Pulmonary artery endothelial cell (primary cell): ENCODE measurements at regions not wholly inside any gene's neighbourhood (a gene's known extent, or its start where the extent isn't known, plus 50 kb on each side); places are given as distances from the start of the nearest gene placed in this dataset.
A peak's percentile ranks its signal among the peaks of the same experiment; 100 is the strongest.

Experiments
- DNase-seq: peaks from one replicate; pipeline ENCODE4 v3.0.0-alpha.2; 2011; ENCODE audit warnings: low read depth, low spot score

DNA sequence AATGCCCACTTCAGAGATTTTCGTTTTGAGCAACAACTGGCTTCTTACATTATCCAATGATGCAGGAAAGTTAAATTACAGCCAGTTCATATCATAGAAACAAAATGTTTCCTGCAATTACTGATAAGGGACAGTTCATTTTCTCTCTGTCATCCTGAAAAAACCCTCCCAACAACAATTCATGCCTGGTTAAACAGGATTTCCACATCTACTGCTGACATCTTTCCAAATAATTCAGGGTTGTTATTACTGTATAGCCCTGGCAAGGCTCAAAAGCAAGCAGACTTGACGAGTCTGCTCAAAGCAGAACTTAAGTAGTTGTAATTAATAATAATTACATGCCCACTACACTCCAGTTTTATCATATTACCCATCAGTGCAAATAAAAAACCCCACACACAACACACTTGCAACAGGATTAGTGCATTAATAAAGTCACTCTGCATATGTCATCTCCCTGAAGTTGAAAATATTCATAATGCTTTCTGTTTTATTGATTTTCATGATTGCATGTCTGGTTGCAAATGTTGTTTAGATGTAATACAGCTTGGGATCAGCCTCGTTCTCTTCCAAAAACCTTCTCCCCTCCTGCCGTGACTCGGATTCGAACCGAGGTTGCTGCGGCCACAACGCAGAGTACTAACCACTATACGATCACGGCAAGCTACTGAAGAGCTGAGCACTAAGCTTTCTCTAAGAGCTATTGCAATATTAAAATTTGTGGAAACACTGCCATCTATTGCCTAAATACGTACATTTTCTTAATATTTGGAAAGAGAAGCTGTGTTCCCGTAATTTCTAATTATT, 119.6 kb upstream of the NFIB start:
- peak; percentile 74 for DNase-seq

DNA sequence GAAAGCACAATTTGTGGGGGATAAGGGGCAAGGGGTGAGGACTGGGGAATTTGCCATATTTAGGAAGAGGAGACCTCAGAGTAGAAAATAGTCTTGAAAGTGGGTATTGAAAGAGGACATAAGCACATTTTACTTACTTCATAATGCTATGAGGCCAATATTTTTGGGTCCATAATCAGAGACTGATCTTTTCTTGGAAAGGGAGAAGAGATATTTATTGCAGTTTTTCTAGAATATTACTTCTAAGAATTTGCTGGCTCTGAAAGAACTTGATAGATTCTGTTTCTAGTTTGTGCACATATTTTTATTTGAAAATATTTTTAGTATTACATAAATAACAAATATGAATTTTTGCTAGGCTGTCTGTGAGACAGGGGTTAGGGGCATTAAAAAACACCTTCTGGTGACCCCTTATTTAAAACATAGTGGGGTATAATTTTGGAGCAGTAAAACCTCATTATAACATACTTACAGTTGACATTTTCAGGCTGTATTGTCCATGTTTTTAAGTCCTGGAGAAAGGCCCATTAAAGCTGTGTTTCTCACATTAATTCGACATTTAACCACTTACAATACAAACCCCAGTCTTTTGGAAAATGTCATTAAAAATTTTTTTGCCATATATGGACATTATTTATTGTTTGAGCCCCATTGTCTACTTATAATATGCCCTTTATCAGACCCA, 118.9 kb upstream of the NFIB start:
- DNase-seq = no peak

DNA sequence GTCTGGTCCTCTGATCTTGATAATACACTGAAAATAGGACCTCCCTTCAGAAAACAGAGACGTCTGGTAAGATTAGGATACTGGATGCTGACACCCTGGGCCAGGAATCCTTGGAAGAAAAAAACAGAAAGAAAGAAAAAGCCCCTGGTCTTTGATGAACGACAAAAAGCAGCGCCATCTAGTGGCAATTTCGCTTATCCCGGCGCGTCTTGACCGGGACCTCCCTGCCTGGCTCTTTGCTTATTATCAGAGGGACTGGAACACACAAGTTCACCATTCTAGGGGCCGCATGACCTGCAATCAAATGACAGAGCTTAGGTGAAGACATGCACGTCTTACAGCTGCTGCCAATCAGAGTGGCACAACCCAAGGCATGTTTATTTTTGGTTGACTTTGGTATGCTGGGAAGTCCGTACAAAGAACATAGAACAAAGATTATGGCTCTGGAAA, 114.9 kb upstream of the NFIB start:
- peak; percentile 60 for DNase-seq

DNA sequence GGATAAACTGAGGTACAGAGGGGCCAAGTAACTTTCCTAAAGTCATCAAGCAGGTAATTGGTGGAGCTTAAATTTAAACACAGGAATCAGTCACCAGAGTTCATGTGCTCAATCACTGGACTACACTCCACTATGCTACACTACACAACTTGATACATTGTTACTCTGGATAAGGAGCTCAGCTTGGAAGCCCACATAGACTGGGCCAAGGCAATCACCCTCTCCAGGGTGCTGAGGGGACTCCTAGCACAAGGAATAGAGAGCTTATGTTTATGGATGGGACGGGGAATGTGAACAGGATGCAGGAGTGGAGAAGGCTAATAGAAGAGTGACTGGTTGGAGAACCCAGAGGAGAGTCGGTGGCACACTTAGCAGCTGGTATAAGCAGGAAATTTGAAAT, 113.5 kb upstream of the NFIB start:
- DNase-seq = no peak

DNA sequence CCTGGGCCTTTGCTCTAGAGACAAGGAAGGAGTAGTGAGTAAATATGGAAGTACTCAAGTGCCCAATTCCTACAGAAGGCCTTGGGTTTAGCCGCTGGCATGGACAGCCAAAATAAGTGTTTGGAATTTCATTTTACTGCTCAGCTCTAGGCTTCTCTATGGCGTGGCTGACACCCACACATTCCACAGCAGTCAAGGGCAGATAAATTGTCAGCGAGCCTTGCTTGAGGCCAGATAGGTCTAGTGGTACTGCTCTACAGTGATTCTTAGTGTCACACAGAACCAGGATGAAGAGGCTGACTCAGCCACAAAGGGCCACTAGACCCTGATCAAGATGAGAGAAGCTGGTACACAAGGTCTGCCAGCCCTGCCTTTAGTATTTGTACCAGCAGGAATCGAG, 111.0 kb upstream of the NFIB start:
- no peak for DNase-seq

DNA sequence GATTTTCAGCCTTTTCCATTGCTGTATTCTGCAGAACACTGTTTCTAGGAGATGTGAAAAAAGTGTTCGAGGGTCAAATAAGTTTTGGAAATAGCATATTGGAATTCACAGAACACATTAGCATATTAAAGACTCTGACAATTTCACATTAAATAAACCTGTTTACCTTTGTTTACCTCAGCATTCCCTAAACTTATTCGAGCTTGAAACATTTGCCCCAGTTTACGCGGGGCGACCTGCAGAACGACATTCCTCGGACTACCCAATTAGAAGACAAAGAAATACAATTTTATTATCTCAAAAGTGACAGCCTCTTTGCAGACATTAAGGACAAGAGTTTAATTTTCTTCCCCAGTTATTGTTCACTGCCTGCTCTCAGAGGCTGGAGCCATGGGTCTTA, 110.3 kb upstream of the NFIB start:
- no peak for DNase-seq

DNA sequence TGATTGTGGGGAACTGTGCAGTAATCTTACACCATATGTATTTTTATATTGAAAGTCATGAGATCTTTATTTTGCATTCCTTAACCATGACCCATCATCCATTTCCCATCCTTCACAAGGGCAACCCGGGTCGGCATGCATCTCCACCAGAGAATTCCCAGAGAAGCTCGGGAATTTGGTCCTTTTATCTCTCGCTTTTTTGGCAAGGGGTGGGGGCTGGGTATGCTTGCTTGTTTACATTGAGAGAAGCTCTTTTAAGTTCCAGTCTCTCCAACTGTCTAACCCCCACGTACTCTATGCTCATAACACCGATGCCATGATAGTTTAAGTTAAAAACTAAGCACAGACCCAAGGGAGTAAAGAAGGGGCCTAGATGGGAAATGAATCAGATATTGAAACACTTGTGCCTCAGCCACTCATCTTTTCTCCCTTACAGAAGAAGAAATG, 109.9 kb upstream of the NFIB start:
- DNase-seq = no peak

DNA sequence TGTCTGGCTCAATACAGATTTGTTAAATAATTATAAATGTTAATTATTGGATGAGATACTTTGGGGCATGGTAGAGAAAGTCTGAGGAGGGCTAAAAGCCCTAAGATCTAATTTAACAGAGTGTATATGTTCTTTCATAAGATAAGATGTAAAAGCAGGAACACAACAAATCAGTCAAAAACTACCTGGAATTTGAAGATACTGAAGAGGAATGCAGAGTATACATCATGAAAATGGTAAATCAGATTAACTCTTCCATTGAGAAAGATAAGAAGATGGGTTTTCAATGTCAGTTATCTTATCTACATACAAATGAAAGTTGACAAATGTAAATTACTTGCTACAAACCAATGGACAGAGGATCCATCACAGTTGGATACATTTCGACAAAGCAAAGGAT, 107.3 kb upstream of the NFIB start:
- no peak for DNase-seq

DNA sequence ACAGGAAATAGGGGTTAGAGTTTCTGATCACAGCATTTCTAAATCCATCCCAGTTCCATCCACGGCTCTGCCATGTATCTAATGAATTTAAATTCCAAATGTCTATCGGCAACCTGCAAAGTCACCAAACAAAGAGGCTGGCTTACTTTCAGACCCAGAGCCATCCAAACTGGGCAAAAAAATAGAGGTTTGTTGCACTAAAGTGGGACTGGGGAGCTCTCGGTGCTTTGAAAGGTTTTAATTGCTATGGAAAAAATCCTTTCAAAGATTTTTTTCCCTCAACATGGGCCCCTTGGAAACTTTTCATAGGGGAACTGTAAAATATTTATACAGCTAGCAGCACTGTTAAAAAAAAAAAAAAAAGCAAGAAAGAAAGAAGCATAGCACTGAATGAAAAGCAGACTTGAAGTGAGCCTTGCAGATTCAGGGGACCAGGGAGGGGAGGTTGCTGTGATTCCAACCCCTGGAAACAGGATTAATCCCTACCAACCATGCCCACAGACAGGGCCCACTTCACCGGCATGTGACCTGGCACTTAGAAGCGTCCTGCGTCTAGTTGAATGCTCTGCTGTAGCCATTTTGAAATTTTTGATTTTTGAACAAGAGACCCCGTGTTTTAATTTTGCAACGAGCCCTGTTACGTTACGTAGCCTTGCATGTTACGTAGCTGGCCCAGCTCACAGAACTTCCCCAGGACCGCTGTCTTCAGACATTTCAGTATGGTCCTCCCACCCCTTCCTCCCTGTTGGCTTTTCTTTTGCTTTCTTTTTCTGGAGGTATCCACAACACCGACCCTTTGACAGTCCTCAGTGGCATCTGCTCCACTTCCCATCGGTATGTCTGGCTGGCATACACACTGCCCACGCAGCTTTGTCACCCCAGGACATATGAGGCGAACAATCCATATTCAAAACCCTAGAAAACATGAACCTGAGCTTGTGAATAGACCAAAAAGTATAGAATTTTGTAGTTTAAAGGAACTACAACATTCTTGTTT, 105.3 kb upstream of the NFIB start:
- DNase-seq = no peak

DNA sequence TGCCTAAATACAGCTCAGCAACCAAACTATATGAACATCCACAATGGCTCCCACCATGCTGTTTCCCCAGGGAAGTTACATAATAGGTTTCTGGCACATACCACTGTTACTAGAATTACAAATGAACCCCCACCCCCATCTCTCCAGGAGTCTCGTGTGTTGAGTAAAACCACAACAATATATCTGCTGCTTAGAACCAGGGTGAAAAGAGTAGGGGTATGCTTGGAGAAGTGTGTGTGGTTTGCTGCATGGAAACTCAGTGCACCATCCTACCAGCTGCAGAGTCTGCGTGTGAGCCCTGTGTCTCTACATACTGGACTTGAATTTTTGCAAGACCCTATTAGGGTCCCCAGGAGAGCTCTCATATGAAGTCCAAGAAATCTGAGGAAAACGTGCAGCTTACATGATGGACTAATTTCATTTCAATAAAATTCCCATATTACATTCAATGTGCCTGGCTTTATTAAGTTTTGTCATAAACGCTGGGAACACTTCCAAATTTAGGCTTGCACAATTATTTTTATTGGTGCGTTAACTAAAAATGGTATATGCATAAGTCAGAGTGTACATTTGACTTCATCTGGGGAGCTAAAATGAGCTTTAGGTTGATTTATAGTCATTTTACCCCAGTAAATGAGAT, 104.5 kb upstream of the NFIB start:
- no peak for DNase-seq

DNA sequence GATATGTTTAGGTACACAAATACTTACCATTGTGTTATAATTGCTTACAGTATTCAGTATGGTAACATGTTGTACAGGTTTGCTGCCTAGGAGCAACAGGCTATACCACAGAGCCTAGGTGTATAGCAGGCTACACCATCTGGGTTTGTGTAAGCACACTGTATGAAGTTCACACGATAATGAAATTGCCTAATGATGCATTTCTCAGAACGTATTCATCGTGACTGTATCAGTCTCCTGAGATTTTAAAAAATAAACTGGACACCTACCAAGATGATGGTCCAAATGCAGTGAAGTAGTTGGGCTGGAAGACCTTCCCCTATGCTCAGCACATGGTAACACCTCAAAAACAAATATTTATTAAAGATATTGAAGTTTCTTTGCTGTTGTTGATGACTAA, 103.3 kb upstream of the NFIB start:
- DNase-seq = no peak

DNA sequence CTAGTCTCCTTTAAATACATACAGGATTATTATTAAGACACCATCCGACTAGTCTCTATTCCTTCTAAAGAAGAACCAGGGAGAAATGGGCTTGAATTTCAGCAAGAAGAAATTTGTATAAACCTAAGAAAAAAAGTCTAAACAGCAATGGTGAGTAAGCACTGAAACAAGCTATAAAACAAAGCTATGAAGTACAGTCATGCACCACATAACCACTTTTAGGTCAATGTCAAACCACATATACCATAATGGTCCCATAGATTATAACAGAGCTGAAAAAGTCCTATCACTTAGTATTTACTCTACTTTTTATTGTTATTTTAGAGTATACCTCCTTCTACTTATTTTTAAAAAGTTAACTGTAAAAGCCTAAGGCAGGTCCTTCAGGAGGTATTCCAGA, 102.0 kb upstream of the NFIB start:
- no peak for DNase-seq

DNA sequence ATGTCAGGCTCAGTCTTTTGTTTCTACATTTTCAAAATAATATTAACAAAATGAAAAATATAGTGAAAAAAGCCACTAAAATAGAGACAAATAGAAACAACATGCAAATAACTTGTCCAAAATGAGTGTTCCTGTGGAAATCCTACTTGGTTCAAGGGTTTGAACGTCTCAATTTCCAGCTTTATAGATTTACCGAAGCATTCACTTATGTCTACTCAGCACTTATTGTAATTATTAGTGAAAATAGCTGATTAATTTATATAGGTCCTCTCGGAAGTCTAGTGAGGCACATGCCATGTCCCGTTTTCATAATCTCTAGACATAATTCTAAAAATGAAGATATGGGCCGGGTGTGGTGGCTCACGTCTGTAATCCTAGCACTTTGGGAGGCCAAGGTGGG, 99.9 kb upstream of the NFIB start:
- no peak for DNase-seq

DNA sequence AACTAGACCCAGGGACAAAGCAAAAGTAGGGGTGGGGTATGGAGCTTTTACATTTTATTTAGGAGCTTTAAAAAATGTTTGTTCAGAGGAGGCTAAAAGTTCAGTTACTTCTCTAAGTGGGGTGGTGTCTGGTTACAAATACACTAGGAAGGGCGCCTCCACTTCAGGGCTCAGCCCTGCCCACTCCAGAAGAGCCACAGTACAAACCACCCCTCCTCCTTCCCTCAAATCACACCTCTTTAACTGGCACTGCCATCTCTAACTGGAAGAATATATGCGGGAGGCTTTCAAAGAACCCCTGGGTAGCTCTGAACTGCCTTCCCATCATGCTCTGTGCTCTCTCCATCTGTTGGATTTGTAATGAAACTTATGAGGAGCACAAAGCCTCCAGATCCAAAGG, 98.8 kb upstream of the NFIB start:
- DNase-seq = no peak

DNA sequence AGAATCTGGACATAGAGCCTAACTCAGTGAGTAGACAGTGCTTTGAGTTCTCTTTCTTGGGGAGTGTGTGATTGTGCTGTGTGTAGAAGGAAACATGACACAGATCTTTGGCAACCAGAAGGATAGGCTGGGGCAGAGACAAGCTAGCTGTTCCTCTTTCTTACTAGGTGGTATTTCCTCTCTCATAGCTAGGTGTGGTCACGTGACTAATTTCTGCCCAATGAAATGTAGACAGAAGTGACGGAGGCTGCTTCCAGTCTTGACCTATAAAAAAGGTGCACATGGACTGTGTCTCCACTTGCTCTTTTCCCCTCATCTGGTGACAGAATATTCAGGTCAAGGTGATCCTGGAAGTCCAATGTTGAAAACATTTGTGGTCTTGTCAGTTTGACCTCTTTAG, 92.5 kb upstream of the NFIB start:
- no peak for DNase-seq

DNA sequence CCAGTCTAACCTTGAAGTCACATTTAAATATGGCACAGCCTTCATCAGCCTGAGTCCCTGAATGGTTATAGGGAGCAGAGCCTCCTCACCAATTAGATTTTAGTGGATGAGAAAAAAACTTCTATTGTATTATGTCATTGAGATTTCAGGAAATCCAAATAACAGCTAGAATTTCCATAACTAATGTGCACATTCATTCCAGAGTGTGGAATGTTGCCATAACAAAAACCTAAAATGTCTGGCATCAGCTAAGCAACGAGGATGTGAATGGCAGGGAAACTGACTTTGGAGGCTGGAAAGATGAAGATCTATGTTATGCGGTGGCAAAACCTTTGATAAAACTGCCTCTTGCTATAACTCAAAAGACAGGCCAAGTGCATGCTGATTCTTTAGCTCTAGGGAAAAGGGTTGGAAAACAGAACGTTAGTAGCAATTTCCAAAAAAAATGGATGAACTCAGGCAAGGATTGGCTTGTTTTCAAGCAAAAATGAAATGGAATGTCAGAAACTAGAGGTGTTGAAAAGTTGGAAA, 91.3 kb upstream of the NFIB start:
- no peak for DNase-seq

DNA sequence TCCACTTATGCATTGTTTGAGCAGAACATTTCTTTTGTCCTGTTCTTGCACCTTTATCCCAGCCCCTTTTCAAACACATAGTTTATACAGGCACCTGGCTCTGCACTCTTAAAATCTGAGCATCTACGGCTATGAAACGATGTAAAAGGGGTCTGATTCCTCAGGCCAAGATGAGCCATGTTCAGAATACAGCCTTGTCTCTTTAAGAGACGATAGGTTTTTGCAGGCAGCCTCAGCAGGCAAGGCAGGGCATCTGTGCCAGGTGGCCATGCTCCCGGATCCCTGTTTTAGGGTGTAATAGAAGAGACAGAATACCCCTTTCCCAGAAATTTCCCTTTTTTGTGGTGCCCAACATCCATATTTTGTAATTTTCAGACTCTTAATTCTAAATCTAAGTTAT, 89.1 kb upstream of the NFIB start:
- DNase-seq = no peak

DNA sequence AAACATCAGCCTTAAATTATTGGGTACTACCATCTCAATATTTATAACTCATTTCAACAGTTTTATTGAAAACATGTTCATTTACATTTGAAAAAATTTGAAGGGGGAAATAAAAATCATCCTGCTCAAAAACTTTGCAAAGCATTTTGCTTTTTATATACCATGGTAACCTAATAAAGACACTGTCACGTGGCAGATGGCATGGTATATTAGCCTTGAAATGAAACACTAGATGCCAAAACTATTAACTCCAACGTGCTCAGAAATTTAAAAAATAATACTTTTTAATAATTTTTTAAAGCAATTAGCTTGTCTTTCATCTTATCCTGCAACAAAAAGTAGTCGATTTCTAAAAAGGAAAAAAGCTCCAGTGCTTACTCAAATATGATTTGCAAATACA, 88.6 kb upstream of the NFIB start:
- DNase-seq = no peak

DNA sequence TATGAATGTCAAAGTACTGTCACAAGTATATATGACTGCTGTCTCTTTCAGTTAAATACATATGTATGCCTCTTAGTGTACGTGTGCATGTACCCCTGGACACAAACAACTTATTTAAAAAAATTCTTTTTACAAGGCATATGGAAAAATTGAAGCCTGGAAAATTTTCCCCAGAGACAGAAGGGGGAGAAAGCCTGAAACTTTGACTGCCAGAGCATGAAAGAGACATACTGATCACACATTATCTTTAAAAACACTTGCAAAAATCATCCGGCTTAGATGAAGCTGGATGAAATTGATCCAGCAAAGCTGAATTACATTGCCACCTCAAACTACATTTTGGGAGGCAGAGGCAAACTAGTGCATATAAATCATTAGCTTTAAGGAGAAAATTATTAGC, 88.0 kb upstream of the NFIB start:
- no peak for DNase-seq

DNA sequence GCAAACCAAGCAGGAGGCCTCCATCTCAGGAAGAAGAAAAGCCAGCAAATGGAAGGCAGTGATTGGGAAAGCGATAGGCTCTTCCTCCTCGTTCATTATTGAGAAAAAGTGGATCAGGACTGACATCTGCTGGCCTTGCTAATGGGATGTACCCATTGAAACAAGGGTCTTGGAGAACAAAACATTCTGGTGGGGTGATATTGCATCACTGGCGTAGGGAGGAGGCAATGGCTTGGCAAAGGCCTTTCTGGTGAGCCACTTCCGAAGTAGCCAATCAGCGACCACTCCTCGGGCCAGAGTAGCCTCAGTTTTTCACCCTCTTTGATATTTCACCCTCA, 86.7 kb upstream of the NFIB start:
- peak; percentile 68 for DNase-seq
